HG02623 (cell line): ENCODE measurements at regions not wholly inside any gene's neighbourhood (a gene's known extent, or its start where the extent isn't known, plus 50 kb on each side); places are given as distances from the start of the nearest gene placed in this dataset.

Experiments used
- ATAC-seq: cut with Tn5 transposase; IDR thresholded peaks from one replicate; pipeline ENCODE4 v1.9.1; 2021; ENCODE audit warnings: moderate library complexity; ENCODE audit not compliant: unreplicated experiment

DNA sequence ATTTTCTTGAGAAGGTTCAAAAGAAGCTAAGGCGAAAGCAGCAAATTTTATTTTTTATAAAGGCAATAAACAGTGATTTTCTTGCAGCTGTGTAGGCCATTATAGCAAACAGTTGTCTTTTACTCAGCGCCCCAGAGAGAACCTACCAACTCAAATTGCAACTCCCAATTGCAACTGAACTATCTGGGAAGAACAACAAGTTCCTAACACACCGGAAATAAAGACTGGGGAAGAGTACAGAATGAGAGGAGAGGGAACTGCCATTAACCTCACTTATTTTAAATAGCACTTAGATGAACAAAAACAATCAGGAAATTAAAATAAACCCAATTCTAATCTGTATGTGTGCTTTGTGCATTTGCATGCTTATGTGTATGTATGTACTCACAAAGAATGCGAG is 171.1 kb downstream of the KCTD12 start:
- no peak for ATAC-seq

DNA sequence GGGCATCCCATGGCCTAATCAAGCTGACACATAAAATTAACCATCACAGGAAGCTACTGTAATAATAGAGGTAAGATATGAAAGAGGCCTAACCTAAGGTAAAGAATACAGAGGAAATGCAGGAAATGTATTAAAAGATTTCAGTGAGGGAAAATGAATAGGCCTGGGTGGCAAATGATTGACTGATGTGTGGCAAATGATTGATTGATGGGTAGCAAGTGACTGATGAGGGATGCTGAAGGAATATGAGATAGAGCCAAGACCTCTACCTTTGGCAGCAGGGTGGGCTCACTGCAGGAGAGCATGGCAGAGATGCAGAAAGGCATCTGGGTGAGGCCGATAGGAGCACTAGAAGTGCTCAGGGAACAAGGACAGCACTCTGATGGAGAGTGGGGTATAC is 172.9 kb downstream of the KCTD12 start:
- no peak for ATAC-seq

DNA sequence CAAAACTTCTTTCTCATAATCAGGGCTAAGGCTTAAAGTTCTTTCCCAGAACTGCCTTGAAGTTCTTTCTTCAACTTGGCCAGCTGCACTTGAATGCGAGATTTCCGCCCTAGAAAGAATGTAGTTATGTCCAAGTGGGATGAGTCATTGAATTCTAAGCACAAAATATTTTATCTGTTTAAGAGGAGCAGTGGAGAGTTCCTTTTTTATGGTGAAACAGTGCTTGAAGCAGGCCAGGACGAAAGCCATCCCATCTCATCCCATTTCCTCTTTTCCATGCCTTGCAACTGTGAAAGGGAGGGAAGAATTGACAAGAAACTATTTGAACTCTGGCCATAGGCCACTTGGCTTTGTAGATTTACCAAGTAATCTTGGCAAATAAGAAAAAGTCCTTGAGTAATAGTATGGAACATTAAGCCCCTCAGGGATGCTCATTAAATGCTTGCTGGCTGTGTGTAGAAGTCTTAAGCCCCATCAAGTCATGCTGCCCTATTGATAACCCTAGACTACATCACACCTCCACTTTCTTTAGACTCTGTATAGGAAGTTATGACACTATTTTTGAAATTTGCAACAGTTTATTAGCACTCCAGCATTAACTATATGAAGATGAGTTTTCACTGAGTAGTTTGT is 174.5 kb downstream of the KCTD12 start:
- no peak for ATAC-seq

DNA sequence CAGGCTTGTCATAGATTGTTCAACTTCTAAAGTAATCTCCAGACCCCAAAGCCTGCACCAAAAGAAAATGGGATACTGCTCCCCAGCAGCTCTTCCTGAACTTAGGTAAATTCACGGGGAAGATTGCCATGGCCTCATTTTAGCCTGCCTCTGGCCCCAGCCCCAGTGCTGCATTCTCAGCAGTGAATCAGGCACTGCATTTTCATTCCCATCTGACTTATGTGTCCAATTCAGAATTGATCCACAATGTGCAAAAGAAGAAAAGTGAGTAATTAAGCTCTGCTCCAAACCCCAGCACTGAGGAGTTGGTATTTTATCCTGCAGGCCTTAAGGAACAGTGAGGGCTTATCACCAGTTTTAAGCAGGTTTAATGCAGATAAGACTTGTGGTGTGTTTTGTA is 176.4 kb downstream of the KCTD12 start:
- ATAC-seq, result no peak

DNA sequence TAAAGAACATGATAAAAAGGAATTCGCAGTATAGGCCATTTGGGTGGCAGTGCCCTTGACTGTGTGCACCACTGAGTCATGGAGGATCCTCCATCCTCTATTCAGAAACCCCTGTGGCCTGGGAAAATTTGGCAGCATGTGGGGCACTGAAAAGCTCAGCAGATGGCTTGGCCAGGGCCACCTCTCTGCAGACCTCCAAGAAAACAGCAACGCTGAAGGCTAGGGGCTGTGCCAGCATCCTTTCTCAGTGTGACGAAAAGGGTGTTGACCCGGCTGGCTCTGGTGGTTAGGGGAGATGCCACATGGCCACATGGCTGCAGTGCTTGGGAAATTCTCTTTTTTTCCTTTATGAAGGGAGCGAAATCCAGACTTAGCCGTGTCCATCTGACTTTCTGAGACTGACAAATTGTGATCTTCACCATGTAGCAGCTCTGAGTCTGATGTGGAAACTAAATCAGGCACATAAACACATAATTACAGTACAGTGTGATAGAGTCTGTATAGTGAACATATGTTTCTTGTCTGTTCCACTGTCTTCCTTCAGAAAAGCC is 178.0 kb downstream of the KCTD12 start:
- no peak for ATAC-seq

DNA sequence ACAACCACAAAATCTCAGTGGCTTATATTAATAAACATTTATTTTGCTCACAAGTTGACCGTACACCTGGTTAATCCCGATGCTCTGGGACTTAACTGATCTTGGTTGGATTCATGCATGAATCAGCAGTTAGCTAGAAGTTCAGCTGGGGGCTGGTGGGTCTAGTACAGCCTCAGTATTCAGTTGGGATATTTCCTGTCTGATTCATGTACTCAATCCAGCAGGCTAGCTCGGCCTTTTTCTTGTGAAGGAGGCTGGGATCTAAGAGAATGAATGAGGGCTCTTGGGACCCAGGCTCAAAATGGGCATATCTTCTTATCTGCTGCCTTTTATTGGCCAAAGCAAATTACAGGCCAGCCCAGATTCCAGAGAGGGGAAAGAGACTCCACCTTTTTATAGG is 178.8 kb downstream of the KCTD12 start:
- ATAC-seq, result no peak

DNA sequence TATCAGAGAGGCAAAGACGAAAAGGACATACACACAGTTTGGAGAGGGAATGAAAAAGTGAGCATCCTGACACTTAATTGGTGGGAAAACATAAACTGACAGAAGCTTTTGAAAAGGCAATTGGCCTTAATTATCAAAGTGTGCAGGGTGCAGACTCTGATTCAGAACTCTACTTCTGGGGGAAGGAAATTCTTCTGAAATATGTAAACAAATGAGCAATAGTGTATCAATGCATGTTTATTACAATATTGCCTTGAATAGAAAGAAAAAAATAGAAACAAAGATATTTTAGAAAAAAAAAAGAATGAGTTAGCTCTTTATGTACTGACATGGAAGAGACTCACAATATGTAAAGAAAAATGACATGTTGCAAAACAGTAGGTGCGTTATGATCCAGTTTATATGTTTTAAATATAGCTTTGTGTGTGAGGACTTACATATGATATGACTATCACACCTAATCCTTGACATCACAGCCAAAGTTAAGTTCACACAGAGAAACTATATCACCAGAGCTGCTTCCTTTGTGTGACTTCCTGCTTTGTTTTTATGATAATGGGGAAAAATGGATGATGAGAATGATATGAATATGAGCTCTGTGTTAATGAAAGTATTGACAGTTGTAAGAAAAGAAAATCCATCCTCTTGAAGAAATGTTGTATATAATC is 182.4 kb downstream of the KCTD12 start:
- no peak for ATAC-seq

DNA sequence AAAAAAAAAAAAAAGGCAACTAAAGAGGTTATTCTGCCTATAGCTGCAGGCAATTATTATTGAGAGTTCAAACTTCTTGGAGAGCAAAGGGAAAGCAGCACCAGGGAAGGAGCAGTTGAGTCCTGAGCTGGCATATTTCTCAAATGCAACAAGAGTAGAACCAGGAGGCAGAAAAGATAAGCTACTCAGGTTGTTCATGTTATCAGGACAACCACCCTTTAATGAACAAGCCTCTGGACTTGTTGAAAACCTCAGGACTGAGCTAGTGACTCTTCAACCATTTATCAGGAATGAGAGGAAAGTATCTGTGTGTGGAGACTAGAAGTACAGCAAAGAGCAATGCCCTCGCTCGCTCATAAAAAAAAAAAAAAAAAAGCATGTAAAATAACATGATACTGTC is 183.0 kb downstream of the KCTD12 start:
- no peak for ATAC-seq

DNA sequence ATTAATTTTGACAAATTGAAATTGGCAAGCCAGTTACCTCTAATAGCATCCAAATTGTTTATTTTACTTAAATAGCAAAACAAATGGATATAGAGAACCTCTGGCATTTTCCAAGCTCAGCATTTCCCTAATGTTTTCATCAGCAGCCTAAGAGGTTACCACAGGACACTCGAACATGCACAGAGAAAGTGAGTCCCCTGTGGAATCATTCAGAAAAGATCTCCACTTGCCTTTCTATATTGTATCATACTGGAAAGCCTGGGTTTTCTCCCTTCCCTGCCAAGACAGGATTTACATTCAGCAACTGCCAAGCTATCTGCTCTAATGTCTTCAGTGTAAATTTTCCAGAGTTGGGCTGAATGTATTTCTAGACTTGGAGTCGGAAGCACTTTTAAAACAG is 188.9 kb downstream of the KCTD12 start:
- ATAC-seq, result no peak

DNA sequence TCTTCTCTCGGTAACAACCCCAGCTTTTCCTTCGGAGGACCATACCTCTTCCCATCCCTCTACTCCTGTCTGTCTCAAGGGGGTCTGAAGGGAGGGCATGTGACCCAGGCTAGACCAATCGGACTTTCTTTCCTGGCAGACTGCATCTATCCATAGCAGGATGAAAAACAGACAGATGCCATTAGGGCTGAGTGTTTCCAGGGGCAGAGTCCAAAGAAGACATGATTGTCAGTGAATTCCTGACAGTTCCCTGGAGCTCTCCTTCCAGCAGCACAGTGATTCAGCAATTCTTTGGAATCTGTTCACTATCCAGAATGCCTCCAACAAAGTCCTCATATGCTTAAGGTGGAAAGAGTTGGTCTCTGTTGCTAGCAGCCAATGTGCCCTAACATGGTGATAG is 189.8 kb downstream of the KCTD12 start:
- ATAC-seq, result no peak

DNA sequence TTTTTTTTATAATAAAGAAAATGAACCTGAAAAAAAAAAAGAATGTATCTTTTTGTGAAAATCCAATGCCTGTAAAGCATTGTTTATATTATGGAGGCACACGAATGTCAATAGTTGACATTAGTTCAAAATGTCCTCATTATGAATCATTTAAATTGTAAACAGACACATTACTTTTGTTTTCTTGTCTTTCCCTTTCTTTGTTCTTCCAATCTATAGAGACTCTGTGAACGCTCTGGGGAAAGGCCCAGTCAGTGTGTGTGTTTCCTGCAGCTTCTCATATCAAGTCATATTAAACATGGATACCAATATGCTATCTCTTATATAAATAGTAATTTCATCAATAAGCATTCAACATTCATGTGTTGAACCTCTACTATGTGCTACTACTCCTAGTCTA is 193.1 kb downstream of the KCTD12 start:
- no peak for ATAC-seq

DNA sequence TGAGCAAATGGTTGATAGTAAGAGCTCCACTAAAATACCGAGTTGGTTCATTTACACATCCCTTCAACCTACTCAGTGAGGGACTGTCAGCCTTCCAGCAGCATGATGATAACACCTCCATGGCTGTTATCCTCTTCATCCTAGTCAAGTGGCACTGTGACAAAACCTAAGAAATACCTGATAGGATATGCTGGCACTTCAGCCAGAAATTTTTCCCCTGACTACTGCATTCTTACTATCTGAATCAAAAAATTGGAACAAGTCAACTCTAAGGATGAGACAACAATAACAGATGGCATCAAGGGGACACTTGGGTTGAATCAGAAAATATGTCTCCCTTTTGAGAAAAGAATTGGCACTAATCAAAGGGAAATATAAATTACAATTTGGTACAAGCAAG is 193.9 kb downstream of the KCTD12 start:
- ATAC-seq, result no peak

DNA sequence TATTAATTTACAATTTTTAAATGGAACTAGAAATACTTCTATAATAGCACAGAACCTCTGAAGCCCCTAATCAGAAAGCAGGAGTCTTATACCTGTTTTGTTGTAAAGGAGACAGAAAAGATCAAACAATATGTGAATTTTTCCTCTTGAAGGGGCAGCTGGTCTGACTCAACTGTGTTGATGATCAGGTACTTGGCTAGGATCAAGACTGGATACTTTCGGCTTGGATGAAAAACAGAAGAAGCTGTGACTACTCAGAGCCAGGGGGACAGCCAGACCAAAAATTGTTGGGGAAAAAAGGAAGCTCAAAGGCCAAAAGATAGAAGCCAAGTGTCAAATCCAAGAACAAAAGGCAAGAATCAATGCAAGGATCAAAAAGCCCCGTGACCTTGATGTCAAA is 195.6 kb downstream of the KCTD12 start:
- ATAC-seq, result no peak

DNA sequence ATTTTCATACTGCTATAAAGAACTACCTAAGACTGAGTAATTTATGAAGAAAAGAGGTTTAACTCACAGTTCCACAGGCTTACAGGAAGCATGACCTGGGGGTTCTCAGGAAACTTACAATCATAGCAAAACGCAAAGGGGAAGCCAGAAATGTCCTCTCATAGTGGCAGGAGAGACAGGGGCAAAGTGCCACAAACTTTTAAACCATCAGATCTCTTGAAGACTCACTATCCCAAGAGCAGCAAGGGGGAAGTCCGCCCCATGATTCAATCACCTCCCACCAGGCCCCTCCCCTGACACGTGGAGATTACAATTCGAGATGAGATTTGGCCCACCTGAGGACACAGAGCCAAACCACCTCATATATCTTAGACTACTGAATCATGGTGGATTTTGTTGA is 198.7 kb downstream of the KCTD12 start:
- no peak for ATAC-seq

DNA sequence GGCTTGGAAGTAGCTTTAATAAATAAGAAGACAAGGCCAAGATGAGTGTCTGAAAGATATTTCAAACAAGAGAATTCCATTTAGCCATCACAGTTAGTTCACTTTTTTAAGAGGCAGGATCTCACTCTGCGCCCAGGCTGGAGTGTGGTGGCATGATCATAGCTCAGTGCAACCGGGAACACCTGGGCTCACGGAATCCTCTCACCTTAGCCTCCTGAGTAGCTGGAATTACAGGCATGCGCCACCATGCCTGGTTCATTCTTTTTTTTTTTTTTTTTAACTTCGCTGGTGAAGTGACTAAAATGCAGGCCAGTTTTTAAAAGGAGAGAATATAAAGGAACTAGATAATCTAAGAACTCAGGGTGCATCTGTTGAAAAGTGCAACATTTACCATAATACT is 200.3 kb downstream of the KCTD12 start:
- ATAC-seq, result no peak

DNA sequence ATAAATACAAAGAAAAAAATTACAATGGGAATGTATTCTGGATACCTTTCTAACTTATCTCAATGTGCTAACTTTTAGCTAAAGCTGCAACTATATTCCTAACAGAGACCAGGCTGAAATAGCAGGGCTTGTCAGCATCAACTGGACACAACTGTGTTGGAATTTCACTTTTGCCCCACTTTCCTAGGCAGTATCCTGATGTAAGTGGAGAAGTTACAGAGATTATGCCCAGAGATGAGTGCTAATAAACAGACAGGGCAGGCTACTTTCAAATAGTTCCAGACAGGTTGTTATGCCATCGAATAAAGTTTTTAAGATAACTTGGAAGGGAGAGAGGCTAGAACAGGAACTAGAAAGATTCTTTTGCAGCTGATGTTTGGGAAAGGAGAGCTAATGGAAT is 201.9 kb downstream of the KCTD12 start:
- no peak for ATAC-seq

DNA sequence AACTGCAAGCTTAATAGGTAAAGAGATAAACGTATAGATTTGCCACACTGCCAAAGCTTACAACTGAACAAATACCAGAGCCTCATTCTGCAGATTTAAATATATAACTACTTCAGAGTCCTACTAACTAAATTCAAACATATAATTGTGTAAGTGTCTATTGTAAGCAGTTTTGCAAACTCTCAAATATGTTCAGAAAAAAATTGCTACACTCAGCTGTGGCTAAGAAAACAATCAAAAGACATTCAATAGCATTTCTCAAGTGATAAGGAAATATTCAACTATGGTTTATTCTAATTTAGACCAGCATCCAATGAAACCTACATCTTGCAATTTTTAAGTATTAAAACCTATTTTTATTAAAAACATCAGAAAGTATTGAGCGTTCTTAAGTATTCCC is 202.4 kb downstream of the KCTD12 start:
- no peak for ATAC-seq

DNA sequence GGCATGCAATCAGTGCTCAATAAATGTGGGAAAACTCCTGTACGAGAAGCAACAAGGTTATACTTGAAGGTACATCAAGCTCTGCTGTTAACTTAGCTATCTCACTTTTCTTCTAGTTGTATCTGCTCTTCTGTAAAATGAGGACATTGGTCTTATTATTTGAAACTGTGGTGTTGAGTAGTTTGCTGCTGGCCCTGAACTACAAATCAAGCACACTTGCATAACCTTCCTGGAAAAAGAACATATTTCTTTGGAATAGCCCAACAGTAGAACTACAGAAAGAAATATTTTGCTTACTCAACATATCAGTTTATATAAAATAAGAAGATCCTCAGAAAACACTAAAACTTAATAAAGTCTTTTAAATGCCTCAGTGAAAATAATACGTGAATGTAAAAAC is 203.0 kb downstream of the KCTD12 start:
- ATAC-seq, result no peak

DNA sequence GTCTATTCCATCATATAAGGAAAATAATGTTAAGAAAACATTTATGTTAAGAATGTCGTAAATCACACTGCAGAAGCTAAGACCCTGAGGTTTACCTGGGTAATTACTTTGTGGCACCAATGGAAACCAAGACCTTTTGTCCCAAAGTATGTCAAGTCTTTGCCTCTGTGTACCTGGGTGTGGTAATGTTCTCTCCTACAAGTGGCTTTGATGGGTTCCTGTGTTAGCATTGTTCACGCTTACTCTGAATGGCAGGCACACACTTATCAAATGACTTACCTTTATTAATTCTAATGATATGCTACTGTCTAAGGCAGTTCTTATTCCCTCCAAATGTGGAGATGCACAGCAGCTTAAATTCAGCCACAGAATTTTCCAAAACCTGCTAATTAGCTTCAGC is 206.1 kb downstream of the KCTD12 start:
- no peak for ATAC-seq

DNA sequence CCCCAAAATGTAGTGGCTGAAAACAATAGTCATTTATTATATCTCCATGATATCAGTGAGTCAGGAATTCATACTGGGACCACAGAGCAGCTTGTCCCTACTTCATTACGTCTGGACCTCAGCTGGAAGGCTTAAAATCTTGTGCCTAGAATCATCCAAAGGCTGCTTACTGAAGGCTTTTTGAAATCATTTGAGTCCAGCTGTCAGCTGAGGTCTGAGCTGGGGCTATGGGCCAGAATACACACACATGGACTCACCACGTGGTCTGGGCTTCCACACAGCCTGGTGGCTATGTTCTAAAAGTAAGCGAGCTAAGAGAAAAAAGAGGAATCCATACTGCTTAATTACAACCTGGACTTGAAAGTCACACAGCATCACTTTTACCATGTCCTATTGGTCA is 209.2 kb downstream of the KCTD12 start:
- no peak for ATAC-seq

DNA sequence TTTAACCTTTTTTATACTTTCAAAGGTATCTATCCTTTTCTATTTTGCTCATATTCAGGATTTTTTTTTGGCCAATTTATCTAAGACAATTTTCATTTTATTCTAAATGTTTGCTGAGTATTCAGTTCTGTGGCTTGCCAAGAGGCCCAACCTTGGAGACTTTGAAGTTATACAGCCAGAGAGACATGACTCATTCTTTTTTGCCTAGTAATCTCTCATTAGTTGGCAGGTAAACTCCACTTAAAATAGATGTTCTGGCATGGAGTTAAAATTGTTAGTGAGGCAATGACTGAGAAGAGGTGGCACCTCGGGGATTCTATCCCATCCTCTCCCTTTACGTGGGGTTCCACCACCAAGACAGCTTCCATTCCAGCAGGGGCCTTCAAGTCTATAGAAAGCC is 213.8 kb downstream of the KCTD12 start:
- no peak for ATAC-seq

DNA sequence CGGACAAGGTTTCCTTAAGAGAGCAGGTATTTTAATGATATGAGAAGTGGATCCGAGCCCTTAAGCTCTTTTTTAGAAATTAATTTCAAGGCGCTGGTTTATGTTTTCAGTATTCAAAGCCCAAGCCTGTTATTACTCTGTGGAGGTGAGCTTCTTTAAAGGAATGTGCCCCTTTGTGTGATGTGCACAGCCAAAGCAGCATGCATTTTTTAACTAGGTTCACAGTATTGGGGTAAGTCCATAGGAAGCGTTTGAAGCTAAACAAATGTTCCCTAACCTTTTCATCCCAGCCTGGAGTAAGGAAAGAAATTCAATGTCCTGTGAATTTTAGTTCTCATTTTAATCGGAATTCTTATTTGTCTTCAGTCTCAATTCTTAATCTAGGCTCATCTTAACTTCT is 217.5 kb downstream of the KCTD12 start:
- no peak for ATAC-seq

DNA sequence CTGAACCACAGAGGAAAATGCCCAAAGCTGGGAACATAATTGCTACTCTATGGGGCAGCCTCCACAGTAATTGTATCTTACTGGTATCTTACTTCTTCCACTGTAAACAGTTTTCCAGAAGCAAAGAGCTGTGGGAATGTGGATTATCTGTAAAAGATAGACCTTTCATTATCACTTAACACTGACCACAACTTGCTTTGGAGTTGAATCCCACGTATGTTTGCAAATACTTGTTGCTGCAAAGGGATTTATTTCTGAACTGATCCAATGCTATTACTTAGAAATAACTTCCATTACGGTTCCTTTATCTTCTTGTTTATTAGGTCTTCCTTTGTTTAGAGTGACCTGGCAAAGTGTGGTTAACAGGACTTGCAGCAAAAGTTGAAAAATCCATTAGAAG is 218.1 kb downstream of the KCTD12 start:
- ATAC-seq, result no peak
